ENCODE measurements at regions not wholly inside any gene's neighbourhood (a gene's known extent, or its start where the extent isn't known, plus 50 kb on each side); places are given as distances from the start of the nearest gene placed in this dataset.

- no peak for DNase-seq (ENCODE audit: low spot score)
- Histone ChIP-seq H3K36me3 (no peaks in the 10 kb centered on the region), H3K27ac (no peak overlapping the region), H3K4me1 (no peaks in the 10 kb centered on the region), H3K4me3 (no peak overlapping the region), H3K9me3 (no peaks in the 10 kb centered on the region), H3K27me3 (no peaks in the 10 kb centered on the region)
- TF ChIP-seq CTCF (IDR thresholded peaks at IDR 0.05), result no peak
Measured at GRCh38 chr9:1708219-1708618, 306.9 kb upstream of the SMARCA2 start.

- no peaks in the 10 kb centered on the region for H3K27me3 ChIP-seq
- TF ChIP-seq CTCF (IDR thresholded peaks at IDR 0.05), result peak in 1 of 2 donors; percentile 43
- H3K4me1 ChIP-seq, result no peaks in the 10 kb centered on the region
- no peak overlapping the region for H3K27ac ChIP-seq
- no peak for DNase-seq (ENCODE audit: low spot score)
- no peak overlapping the region for H3K4me3 ChIP-seq
- no peaks in the 10 kb centered on the region for H3K9me3 ChIP-seq
- H3K36me3 ChIP-seq, result no peaks in the 10 kb centered on the region
Measured at GRCh38 chr9:1709347-1709746, 305.8 kb upstream of the SMARCA2 start.

GRCh38 chr9:1712861-1713450, 302.2 kb upstream of the SMARCA2 start:
- Histone ChIP-seq H3K9me3 (no peaks in the 10 kb centered on the region), H3K36me3 (no peaks in the 10 kb centered on the region), H3K4me3 (no peak overlapping the region), H3K27me3 (no peaks in the 10 kb centered on the region), H3K27ac (no peak overlapping the region), H3K4me1 (no peaks in the 10 kb centered on the region)
- no peak for DNase-seq (ENCODE audit: low spot score)
- no peak for TF ChIP-seq CTCF (IDR thresholded peaks at IDR 0.05)

- Histone ChIP-seq H3K27me3 (no peaks in the 10 kb centered on the region), H3K9me3 (no peaks in the 10 kb centered on the region), H3K4me1 (no peaks in the 10 kb centered on the region), H3K36me3 (no peaks in the 10 kb centered on the region), H3K27ac (no peak overlapping the region), H3K4me3 (no peak overlapping the region)
- no peak for TF ChIP-seq CTCF (IDR thresholded peaks at IDR 0.05)
- DNase-seq (ENCODE audit: low spot score), result no peak
Measured at GRCh38 chr9:1713841-1714240, 301.3 kb upstream of the SMARCA2 start.

- no peaks in the 10 kb centered on the region for H3K4me1 ChIP-seq
- H3K36me3 ChIP-seq, result no peaks in the 10 kb centered on the region
- H3K27me3 ChIP-seq, result no peaks in the 10 kb centered on the region
- no peak overlapping the region for H3K4me3 ChIP-seq
- no peak overlapping the region for H3K27ac ChIP-seq
- no peaks in the 10 kb centered on the region for H3K9me3 ChIP-seq
- TF ChIP-seq CTCF (IDR thresholded peaks at IDR 0.05), result no peak
- no peak for DNase-seq (ENCODE audit: low spot score)
Measured at GRCh38 chr9:1717882-1718281, 297.3 kb upstream of the SMARCA2 start.

GRCh38 chr9:1718836-1719235, 296.3 kb upstream of the SMARCA2 start:
- Histone ChIP-seq H3K27me3 (no peaks in the 10 kb centered on the region), H3K9me3 (no peaks in the 10 kb centered on the region), H3K4me3 (no peak overlapping the region), H3K4me1 (no peaks in the 10 kb centered on the region), H3K27ac (no peak overlapping the region), H3K36me3 (no peaks in the 10 kb centered on the region)
- no peak for TF ChIP-seq CTCF (IDR thresholded peaks at IDR 0.05)
- no peak for DNase-seq (ENCODE audit: low spot score)

Data from right atrium auricular region (tissue), 2 donors.